Activated CD8-positive, alpha-beta memory T cell treated with anti-CD3 and anti-CD28 coated beads for 36 hours (primary cell): ENCODE measurements at regions not wholly inside any gene's neighbourhood (a gene's known extent, or its start where the extent isn't known, plus 50 kb on each side); places are given as distances from the start of the nearest gene placed in this dataset.

Experiments
- CTCF ChIA-PET: fragments of 350-600 bp; sonication (Branson Sonifier 250); formaldehyde crosslinking; loops from one replicate; lab custom pipeline; 2021; ENCODE audit warnings: antibody characterized with exemption; lab: Charles Lee
- POLR2A ChIA-PET: fragments of 350-600 bp; sonication (Branson Sonifier 250); formaldehyde crosslinking; loops from one replicate; lab custom pipeline; 2021; ENCODE audit warnings: antibody characterized with exemption; lab: Charles Lee

DNA sequence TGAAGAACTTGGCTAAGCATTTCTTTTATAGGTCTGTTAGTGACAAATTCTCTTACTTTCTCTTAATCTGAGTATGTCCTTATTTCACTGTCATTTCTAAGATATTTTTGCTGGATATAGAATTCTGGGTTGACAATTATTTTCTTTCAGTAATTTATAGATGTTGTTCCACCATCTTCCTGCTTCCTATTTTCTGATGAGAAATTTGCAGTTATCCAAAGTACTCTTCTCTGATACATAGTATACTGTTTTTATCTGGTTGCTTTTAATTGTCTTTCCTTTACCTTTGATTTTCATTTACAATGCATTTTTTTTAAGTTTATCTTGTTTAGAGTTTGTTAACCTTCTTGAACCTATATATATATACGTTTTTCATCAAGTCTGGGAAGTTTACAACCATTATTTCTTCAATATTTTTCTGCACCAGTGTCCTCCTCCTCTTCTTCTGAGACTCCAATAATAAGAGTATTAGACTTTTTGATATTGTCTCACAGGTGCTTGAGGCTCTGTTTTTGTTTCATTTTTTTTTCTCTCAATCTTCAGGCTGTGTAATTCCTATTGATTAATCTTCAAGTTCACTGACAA is 101.6 kb upstream of the INSIG1 start:
- POLR2A ChIA-PET: no interaction called here

DNA sequence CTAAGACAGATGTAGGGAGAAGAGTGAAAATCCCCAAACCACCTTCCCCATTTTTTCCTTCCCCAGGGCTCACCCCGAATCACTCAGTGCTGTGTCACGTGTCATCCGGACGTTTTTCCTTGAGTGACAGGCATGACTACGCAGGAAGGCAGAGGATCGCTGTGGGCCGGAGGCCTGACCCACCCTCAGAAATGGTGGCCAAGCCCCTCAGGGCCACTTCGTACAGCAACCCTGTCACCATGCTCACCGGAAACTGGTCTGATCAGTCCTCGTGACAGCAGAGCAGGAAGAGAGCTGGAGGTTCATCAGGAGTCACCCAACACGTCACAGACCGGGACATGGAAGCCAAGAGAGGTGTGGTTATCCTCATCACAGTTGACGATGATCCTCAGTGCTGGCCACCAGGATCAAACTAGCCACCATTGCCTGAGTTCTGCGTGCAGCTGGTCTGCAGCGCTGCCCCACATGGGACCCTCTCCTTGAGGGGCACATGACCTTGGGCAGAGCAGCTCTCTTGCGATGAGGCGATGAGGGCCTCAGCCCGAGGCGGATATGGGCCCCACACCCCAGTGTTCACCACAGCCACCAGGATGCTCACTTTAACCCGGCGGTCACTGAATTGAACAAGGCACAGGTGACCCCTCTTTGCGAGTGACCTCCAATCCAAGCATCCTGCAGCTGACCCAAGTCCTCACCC is 99.3 kb upstream of the INSIG1 start:
- ChIA-PET POLR2A (interaction anchor here (0.9 kb wide), 1 partner anchor 99 kb away, joined by 4 read pairs; the partner anchor contains the start of gene INSIG1), CTCF (interaction anchor here (1.5 kb wide), 1 partner anchor 8 kb away, joined by 7 read pairs; no protein-coding TSS in a partner anchor)

More for the DNA sequence above, 101.6 kb upstream of the INSIG1 start:
- CTCF ChIA-PET: no interaction called here

DNA sequence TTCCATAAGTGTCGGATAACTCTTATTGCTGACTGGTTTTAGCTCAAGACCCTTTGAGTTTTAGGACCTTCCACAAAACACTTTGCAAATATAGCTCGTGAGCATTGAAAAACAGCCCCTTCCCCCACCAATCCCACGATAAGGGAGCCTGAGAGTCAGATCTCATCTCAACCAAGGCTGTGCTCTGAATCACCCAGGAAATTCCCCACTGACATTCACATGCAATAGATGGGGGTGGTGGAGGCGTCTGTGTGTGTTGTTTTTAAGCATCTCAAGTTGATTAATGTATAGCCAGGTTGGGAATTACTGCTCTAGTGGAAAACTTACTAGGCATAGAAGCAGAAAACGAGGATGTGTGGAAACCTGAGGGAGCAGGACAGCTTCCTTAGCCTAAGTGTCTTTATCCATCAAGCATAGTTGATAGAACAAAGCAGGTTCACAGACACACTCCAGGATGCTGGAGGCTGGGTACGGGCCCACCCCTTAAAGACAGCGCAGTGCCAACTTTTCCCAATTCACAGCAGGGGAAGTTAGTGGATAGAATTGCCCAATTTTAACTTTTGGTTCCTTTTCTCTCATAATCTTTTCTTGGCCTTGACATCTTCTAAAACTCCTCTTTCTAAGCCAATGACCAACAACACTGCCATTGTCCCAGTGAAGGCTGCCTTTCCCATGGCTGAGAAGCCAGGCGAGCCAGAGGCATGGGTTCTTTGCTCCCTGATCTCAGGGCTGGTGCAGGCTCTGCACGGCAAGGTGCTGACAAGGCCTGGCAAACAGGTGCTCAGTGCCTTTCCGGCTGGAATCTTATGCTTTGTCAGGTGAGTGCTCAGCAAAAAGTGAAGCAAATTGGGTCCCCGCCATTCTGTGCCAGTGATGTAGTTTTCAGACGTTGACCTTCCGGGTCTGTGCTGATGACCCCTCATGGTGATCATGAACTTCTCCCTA is 98.5 kb upstream of the INSIG1 start:
- CTCF ChIA-PET: interaction anchor here (0.9 to 1.5 kb wide), 2 partner anchors 9 kb away, joined by 3 to 7 read pairs; no protein-coding TSS in a partner anchor

GRCh38 chr7:155201325-155202087 is 96.2 kb upstream of the INSIG1 start:
- POLR2A ChIA-PET: no interaction called here

More for the DNA sequence above, 98.5 kb upstream of the INSIG1 start:
- POLR2A ChIA-PET: interaction anchor here (0.9 kb wide), 1 partner anchor 98 kb away, joined by 4 read pairs; the partner anchor contains the start of gene INSIG1

GRCh38 chr7:155202106-155202871 is 95.4 kb upstream of the INSIG1 start:
- CTCF ChIA-PET: no interaction called here
- POLR2A ChIA-PET: no interaction called here

More at GRCh38 chr7:155201325-155202087, 96.2 kb upstream of the INSIG1 start:
- CTCF ChIA-PET: interaction anchor here (0.9 kb wide), 1 partner anchor 11 kb away, joined by 3 read pairs; no protein-coding TSS in a partner anchor

- POLR2A ChIA-PET: no interaction called here
- CTCF ChIA-PET: interaction anchor here (0.8 kb wide), 1 partner anchor 12 kb away, joined by 3 read pairs; no protein-coding TSS in a partner anchor
Observed at GRCh38 chr7:155203059-155203881, 94.4 kb upstream of the INSIG1 start.

DNA sequence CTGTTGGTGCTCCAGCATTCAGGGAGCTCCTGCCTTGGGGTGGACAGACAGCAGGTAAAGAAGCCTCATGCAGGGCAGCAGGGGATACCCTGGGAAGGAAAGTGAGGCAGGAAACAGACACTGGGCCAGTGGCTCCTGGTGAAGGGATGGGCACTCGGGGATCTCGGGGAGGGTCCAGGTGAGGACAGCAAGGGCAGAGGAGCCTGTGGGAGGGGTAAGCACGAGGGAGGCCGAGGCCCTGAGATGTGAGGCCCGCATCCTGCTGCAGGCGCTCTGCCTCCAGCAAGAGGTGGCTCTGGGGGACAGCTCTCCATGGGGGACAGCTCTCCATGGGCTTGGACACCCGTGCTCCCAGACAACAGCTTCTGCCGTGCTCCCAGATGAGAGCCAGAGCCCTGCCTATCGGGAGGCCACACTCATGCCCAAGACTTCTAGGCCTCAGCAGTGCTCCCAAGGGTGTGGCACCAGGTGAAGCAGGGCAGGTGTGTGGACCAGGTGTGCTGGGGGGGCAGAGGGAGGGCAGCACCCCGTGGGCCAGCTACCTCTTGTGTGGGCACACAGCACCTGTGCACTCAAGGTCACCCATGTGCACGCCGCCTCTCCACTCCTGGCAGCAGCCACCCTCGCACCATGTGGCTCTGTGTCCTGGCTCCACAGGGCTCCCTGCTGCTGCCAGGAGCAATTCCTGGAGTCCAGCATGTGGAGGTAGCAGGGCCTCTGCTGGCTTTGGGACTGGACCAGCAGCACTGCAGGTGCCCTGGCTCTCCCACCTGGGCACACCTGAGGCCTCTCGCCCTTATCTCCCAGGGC is 93.6 kb upstream of the INSIG1 start:
- ChIA-PET CTCF (interaction anchor here (0.8 to 2.8 kb wide), 6 partner anchors 13 to 290 kb away, joined by 3 to 14 read pairs (median 9); partner anchors contain the start of gene INSIG1), POLR2A (interaction anchor here (3.0 kb wide), 1 partner anchor 94 kb away, joined by 67 read pairs; the partner anchor contains the start of gene INSIG1)

DNA sequence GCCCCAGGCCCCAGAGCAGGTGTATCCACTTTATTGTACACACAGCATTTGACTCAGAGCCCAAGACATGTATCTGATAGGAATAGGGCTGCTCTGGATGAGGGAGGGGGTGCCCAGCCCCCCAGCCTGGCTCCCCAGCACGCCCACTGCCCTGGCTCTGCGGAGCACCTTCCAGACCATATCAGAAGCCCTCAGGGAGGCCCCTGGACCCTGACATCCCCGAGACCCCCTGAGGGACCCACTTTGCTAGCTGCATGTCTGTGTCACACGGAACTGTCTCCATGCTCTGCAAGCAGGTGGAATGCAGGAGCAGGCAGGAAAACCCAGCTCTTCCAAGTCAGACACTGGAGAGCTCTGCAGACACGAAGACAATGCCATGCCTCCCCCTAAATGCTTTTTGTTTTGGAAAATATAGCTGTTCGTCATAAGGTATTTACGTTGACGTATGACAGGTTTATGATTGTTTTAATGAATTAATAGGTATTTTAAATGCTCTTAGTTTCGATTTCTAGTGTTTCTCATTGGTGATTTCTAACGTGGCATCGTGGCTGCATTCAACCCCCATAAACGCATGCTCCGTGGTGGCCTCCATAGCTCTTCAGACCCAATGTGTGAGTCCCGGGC is 92.8 kb upstream of the INSIG1 start:
- ChIA-PET POLR2A (interaction anchor here (0.6 to 3.0 kb wide), 5 partner anchors 14 to 201 kb away, joined by 3 to 67 read pairs (median 3); partner anchors contain the start of gene INSIG1), CTCF (interaction anchor here (0.6 to 2.8 kb wide), 6 partner anchors 13 to 291 kb away, joined by 3 to 14 read pairs (median 9); partner anchors contain the start of gene INSIG1)

- ChIA-PET CTCF (interaction anchor here (0.6 to 2.8 kb wide), 6 partner anchors 12 to 292 kb away, joined by 3 to 14 read pairs (median 9); partner anchors contain the start of gene INSIG1), POLR2A (interaction anchor here (0.6 to 3.0 kb wide), 6 partner anchors 14 to 202 kb away, joined by 3 to 67 read pairs (median 3); partner anchors contain the start of gene INSIG1)
Observed at GRCh38 chr7:155205368-155206317, 92.0 kb upstream of the INSIG1 start.

- ChIA-PET CTCF (interaction anchor here (1.1 to 2.8 kb wide), 4 partner anchors 12 to 138 kb away, joined by 3 to 14 read pairs (median 14); partner anchors contain the start of gene INSIG1), POLR2A (interaction anchor here (0.6 to 3.0 kb wide), 3 partner anchors 16 to 92 kb away, joined by 3 to 67 read pairs (median 3); partner anchors contain the start of gene INSIG1)
Observed at GRCh38 chr7:155206318-155207020, 91.2 kb upstream of the INSIG1 start.

GRCh38 chr7:155207326-155208002 is 90.2 kb upstream of the INSIG1 start:
- ChIA-PET CTCF (interaction anchor here (1.1 kb wide), 1 partner anchor 11 kb away, joined by 3 read pairs; no protein-coding TSS in a partner anchor), POLR2A (interaction anchor here (3.0 kb wide), 1 partner anchor 91 kb away, joined by 67 read pairs; the partner anchor contains the start of gene INSIG1)

DNA sequence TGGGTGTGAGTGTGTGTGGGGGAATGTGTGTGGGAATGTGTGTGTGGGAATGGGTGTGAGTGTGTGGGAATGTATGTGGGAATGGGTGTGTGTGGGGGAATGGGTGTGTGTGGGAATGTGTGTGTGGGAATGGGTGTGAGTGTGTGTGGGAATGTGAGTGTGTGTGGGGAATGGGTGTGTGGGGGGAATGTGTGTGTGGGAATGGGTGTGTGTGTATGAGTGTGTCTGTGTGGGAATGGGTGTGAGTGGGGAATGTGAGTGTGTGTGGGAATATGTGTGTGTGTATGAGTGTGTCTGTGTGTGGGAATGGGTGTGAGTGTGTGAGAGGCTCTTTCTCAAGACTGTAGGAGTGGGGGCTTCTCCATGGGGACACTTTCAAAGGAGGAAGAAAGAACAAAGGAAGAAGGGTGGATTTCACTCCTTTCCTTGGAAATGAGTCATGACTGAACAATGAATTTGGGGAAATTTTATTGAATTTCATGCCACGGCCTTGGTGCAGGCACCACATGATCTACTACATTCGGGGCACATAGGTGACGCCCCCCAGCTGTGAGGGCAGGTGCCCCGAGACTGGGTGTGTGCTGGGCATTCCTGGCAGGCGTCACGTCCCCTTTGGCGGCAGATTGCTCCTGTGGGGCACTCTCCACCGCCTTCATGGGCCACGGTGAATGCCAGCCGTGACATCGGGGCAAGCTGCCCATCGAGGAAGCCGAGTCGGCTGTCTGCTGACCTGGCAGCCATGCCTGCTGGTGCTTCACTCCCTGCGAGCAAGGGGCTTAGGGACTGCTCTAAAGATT is 88.8 kb upstream of the INSIG1 start:
- CTCF ChIA-PET: interaction anchor here (0.6 to 0.7 kb wide), 2 partner anchors 88 to 251 kb away, joined by 3 to 4 read pairs; no protein-coding TSS in a partner anchor
- POLR2A ChIA-PET: no interaction called here
